HS-5 (cell line): ENCODE measurements at regions not wholly inside any gene's neighbourhood (a gene's known extent, or its start where the extent isn't known, plus 50 kb on each side); places are given as distances from the start of the nearest gene placed in this dataset.
"Not testable (repeated sequence)": the region's sequence is repeated elsewhere in the genome, so short reads cannot be mapped to it uniquely, and the experiment has no call there.

Experiments
- DNase-seq: peaks from one replicate; pipeline ENCODE4 v3.0.0-alpha.2; 2012; ENCODE audit warnings: low read depth

- DNase-seq = no peak
Observed at GRCh38 chr22:22120160-22120559, 124.4 kb upstream of the VPREB1 start.

GRCh38 chr22:22118987-22119386 is 125.6 kb upstream of the VPREB1 start:
- no peak for DNase-seq

GRCh38 chr22:22117864-22118544 is 126.6 kb upstream of the VPREB1 start:
- not testable (repeated sequence) for DNase-seq

GRCh38 chr22:22116997-22117770 is 127.4 kb upstream of the VPREB1 start:
- DNase-seq = not testable (repeated sequence)

GRCh38 chr22:22113701-22114100 is 130.9 kb upstream of the VPREB1 start:
- DNase-seq = no peak

GRCh38 chr22:22112533-22113294 is 130.1 kb upstream of the TOP3B start:
- DNase-seq = no peak

- DNase-seq = no peak
Observed at GRCh38 chr22:22111983-22112382, 129.4 kb upstream of the TOP3B start.

- DNase-seq = peak; percentile 63
Observed at GRCh38 chr22:22111267-22111751, 128.7 kb upstream of the TOP3B start.

- peak; percentile 60 for DNase-seq
Observed at GRCh38 chr22:22110548-22111266, 128.1 kb upstream of the TOP3B start.

GRCh38 chr22:22109693-22110466 is 127.3 kb upstream of the TOP3B start:
- no peak for DNase-seq

- DNase-seq = no peak
Observed at GRCh38 chr22:22106855-22107254, 124.3 kb upstream of the TOP3B start.

- DNase-seq = no peak
Observed at GRCh38 chr22:22105364-22105763, 122.8 kb upstream of the TOP3B start.

GRCh38 chr22:22103078-22103875 is 120.7 kb upstream of the TOP3B start:
- no peak for DNase-seq

- DNase-seq = no peak
Observed at GRCh38 chr22:22099833-22100812, 117.5 kb upstream of the TOP3B start.

- no peak for DNase-seq
Observed at GRCh38 chr22:22099194-22099486, 116.6 kb upstream of the TOP3B start.

GRCh38 chr22:22098457-22099193 is 116.0 kb upstream of the TOP3B start:
- DNase-seq = no peak

- DNase-seq = no peak
Observed at GRCh38 chr22:22097727-22098228, 115.2 kb upstream of the TOP3B start.

- no peak for DNase-seq
Observed at GRCh38 chr22:22094921-22095320, 112.3 kb upstream of the TOP3B start.
